PC-9 (cell line): ENCODE measurements at regions not wholly inside any gene's neighbourhood (a gene's known extent, or its start where the extent isn't known, plus 50 kb on each side); places are given as distances from the start of the nearest gene placed in this dataset.
A peak's percentile ranks its signal among the peaks of the same experiment; 100 is the strongest.

Experiments
- CTCF ChIP-seq: fragments of 200-600 bp; sonication (generic); conservative IDR thresholded peaks from 2 replicates; pipeline ENCODE4 v1.6.1; 2017; ENCODE audit warnings: mixed run types, antibody characterized with exemption, mild to moderate bottlenecking, moderate library complexity
- EZH2 ChIP-seq: fragments of 200-600 bp; sonication (generic); IDR thresholded peaks from 2 replicates; pipeline ENCODE4 v1.8.0; 2017; ENCODE audit warnings: antibody characterized with exemption, low read depth

- TF ChIP-seq CTCF, result peak; percentile 68
- TF ChIP-seq EZH2, result no peak
These were observed 128.3 kb upstream of the ATP5MC3 start for GRCh38 chr2:175309799-175310198.
